ENCODE measurements at regions not wholly inside any gene's neighbourhood (a gene's known extent, or its start where the extent isn't known, plus 50 kb on each side); places are given as distances from the start of the nearest gene placed in this dataset.
A peak's percentile ranks its signal among the peaks of the same experiment; 100 is the strongest.

- Mint-ChIP-seq H3K4me1 (no peaks in the 10 kb centered on the region), H3K4me3 (no peak overlapping the region), H3K27ac (no peak overlapping the region), H3K9me3 (peaks cover 24% of the 10 kb centered on the region), H3K27me3 (no peaks in the 10 kb centered on the region), H3K36me3 (ENCODE audit: low read depth) (no peaks in the 10 kb centered on the region)
- ATAC-seq (replicated peaks), result peak; percentile 16
These were observed 205.4 kb upstream of the CDH2 start for GRCh38 chr18:28382215-28382879.

DNA sequence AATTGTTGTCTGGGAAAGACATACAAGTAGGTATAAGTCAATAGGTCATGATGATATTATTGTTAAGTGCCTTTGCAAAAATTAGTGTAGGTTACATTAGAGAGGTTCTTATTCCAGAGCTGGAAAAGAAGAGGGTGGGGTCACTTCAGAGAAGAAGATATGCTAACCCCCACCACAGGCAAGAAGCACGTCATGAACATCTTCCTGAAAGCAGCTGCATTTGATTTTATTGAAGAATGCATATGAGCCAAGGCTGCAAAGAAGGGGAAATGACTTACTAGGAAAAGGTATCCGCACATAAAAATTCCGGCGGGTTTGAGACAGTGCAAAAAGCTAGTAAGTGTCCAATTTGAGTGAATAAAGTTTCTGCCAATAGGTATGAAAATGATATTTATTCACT lies 195.3 kb upstream of the CDH2 start:
- no peak for ATAC-seq (replicated peaks)
- H3K27me3 Mint-ChIP-seq, result no peaks in the 10 kb centered on the region
- no peak overlapping the region for H3K27ac Mint-ChIP-seq
- H3K9me3 Mint-ChIP-seq, result peaks cover 5% of the 10 kb centered on the region
- H3K36me3 Mint-ChIP-seq (ENCODE audit: low read depth), result no peaks in the 10 kb centered on the region
- H3K4me3 Mint-ChIP-seq, result no peak overlapping the region
- no peaks in the 10 kb centered on the region for H3K4me1 Mint-ChIP-seq

GRCh38 chr18:28366676-28367075 lies 189.7 kb upstream of the CDH2 start:
- no peak overlapping the region for H3K27ac Mint-ChIP-seq
- no peaks in the 10 kb centered on the region for H3K4me1 Mint-ChIP-seq
- peaks cover 8% of the 10 kb centered on the region for H3K9me3 Mint-ChIP-seq
- ATAC-seq (replicated peaks), result no peak
- H3K27me3 Mint-ChIP-seq, result no peaks in the 10 kb centered on the region
- no peak overlapping the region for H3K4me3 Mint-ChIP-seq
- no peaks in the 10 kb centered on the region for H3K36me3 Mint-ChIP-seq (ENCODE audit: low read depth)

- no peaks in the 10 kb centered on the region for H3K4me1 Mint-ChIP-seq
- peaks cover 8% of the 10 kb centered on the region for H3K9me3 Mint-ChIP-seq
- no peaks in the 10 kb centered on the region for H3K36me3 Mint-ChIP-seq (ENCODE audit: low read depth)
- no peak overlapping the region for H3K27ac Mint-ChIP-seq
- no peak for ATAC-seq (replicated peaks)
- H3K27me3 Mint-ChIP-seq, result no peaks in the 10 kb centered on the region
- H3K4me3 Mint-ChIP-seq, result no peak overlapping the region
These were observed 188.5 kb upstream of the CDH2 start for GRCh38 chr18:28365411-28365831.

DNA sequence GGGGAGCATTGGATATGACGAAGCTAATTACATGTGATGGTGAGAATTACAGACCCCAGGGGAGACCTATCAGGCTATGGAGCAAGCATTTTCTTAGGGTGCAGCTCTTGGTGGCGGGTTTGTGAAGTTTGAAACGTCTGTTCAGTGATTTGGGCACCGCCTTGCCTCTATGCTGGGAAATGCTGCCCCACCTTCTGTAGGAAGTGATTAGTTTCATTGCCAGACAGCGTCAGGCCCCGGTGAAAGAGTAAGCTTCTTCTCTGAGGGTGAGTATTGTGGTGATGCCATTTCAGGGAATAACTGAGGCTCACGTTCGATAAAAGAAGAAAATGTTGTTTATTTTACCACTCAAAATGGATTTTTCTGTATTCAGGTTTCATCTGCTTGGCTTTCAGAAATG lies 186.2 kb upstream of the CDH2 start:
- H3K4me1 Mint-ChIP-seq, result no peaks in the 10 kb centered on the region
- no peak overlapping the region for H3K27ac Mint-ChIP-seq
- ATAC-seq (replicated peaks), result no peak
- no peaks in the 10 kb centered on the region for H3K36me3 Mint-ChIP-seq (ENCODE audit: low read depth)
- H3K27me3 Mint-ChIP-seq, result no peaks in the 10 kb centered on the region
- H3K9me3 Mint-ChIP-seq, result peaks cover 15% of the 10 kb centered on the region
- no peak overlapping the region for H3K4me3 Mint-ChIP-seq

DNA sequence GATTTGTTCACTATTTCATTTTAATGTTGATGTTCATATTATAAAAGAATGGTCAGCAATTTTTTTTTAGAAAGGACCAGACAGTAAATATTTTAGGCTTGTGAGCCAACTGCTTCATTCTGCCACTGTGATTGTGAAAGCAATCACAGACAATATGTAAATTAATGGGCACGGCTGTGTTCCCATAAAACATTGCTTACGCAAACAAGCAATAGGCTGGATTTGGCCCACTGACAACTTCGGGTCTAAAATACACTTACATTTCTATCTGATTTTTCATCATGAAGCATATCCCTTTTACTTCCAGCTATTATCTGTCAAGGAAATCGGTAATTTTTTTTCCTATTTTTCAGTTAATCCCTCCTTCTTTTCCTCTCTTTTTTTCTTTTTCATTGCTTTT lies 182.2 kb upstream of the CDH2 start:
- no peak for ATAC-seq (replicated peaks)
- no peak overlapping the region for H3K4me3 Mint-ChIP-seq
- H3K27me3 Mint-ChIP-seq, result no peaks in the 10 kb centered on the region
- H3K27ac Mint-ChIP-seq, result no peak overlapping the region
- H3K9me3 Mint-ChIP-seq, result peaks cover 23% of the 10 kb centered on the region
- no peaks in the 10 kb centered on the region for H3K4me1 Mint-ChIP-seq
- no peaks in the 10 kb centered on the region for H3K36me3 Mint-ChIP-seq (ENCODE audit: low read depth)

GRCh38 chr18:28357766-28358401 lies 181.0 kb upstream of the CDH2 start:
- no peak overlapping the region for H3K27ac Mint-ChIP-seq
- ATAC-seq (replicated peaks), result no peak
- no peaks in the 10 kb centered on the region for H3K27me3 Mint-ChIP-seq
- H3K9me3 Mint-ChIP-seq, result peaks cover 20% of the 10 kb centered on the region
- H3K36me3 Mint-ChIP-seq (ENCODE audit: low read depth), result no peaks in the 10 kb centered on the region
- H3K4me3 Mint-ChIP-seq, result no peak overlapping the region
- H3K4me1 Mint-ChIP-seq, result no peaks in the 10 kb centered on the region

- no peak for ATAC-seq (replicated peaks)
- Mint-ChIP-seq H3K27ac (no peak overlapping the region), H3K9me3 (peaks cover 16% of the 10 kb centered on the region), H3K4me3 (no peak overlapping the region), H3K36me3 (ENCODE audit: low read depth) (no peaks in the 10 kb centered on the region), H3K27me3 (no peaks in the 10 kb centered on the region), H3K4me1 (no peaks in the 10 kb centered on the region)
These were observed 173.9 kb upstream of the CDH2 start for GRCh38 chr18:28350821-28351220.

DNA sequence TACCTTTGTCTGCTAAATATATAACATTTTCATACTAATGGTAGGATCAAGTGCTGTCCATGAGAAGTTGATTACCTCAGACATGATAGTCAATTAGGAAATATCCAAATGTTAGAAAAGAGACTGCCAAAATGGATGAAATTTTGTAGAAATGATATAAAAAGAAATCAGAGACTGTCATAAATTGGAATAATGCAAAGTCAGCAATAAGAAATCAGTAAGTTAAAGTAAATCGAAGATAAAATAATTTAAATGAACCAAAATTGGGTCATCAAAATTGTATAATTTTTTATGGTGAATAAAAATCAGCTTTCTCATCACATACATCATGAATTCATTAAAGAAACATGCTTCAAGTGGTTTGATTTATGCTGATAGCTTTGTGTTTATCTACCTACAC lies 165.3 kb upstream of the CDH2 start:
- H3K4me3 Mint-ChIP-seq, result no peak overlapping the region
- no peaks in the 10 kb centered on the region for H3K4me1 Mint-ChIP-seq
- no peak overlapping the region for H3K27ac Mint-ChIP-seq
- no peaks in the 10 kb centered on the region for H3K36me3 Mint-ChIP-seq (ENCODE audit: low read depth)
- ATAC-seq (replicated peaks), result no peak
- no peaks in the 10 kb centered on the region for H3K27me3 Mint-ChIP-seq
- peaks cover 12% of the 10 kb centered on the region for H3K9me3 Mint-ChIP-seq

- Mint-ChIP-seq H3K4me1 (no peaks in the 10 kb centered on the region), H3K4me3 (no peak overlapping the region), H3K27me3 (no peaks in the 10 kb centered on the region), H3K36me3 (ENCODE audit: low read depth) (no peaks in the 10 kb centered on the region), H3K27ac (no peak overlapping the region), H3K9me3 (peaks cover 20% of the 10 kb centered on the region)
- no peak for ATAC-seq (replicated peaks)
These were observed 161.4 kb upstream of the CDH2 start for GRCh38 chr18:28338316-28338715.

DNA sequence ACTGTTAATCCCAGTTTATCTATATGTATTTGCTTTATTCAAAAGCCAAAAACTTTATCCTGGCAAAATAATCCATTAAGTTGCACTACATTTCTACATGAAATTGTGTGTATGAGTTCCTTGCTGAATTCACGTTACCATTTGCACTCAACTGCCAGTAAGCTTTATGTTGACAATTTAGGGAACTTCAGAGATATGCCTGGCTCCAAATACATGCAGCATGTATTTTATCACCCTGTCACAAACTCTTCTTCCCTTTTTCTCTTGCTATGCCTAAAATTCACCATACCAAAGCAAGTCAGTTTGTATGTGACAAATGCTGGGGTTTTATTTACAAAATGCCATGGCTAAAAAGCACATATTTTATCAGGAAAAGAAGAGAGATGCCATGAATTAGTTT lies 157.6 kb upstream of the CDH2 start:
- H3K4me3 Mint-ChIP-seq, result no peak overlapping the region
- no peak for ATAC-seq (replicated peaks)
- H3K4me1 Mint-ChIP-seq, result no peaks in the 10 kb centered on the region
- no peaks in the 10 kb centered on the region for H3K36me3 Mint-ChIP-seq (ENCODE audit: low read depth)
- H3K27ac Mint-ChIP-seq, result no peak overlapping the region
- peaks cover 15% of the 10 kb centered on the region for H3K9me3 Mint-ChIP-seq
- no peaks in the 10 kb centered on the region for H3K27me3 Mint-ChIP-seq

DNA sequence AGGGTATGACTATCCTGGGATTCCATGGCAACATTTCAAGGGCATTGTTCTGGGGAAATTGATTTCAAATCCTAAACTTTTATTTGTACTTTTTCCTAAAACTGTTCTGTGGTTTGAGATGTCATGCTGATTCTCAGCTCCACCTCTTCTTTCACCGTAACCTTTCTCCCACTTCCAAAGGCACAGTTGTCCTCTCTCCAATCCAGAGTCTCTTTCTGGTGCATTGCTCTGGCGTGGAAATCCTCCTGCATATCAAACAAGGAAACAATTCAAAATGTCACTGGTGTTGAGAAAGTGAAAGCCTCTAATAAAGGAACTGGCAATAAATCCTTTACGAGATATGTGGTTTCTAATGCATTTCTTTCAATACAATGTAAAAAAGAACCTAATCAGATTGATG lies 155.1 kb upstream of the CDH2 start:
- H3K27ac Mint-ChIP-seq, result no peak overlapping the region
- no peak for ATAC-seq (replicated peaks)
- no peaks in the 10 kb centered on the region for H3K36me3 Mint-ChIP-seq (ENCODE audit: low read depth)
- H3K9me3 Mint-ChIP-seq, result peaks cover 9% of the 10 kb centered on the region
- no peaks in the 10 kb centered on the region for H3K27me3 Mint-ChIP-seq
- no peak overlapping the region for H3K4me3 Mint-ChIP-seq
- no peaks in the 10 kb centered on the region for H3K4me1 Mint-ChIP-seq

GRCh38 chr18:28331551-28331950 lies 154.6 kb upstream of the CDH2 start:
- H3K36me3 Mint-ChIP-seq (ENCODE audit: low read depth), result no peaks in the 10 kb centered on the region
- H3K4me1 Mint-ChIP-seq, result no peaks in the 10 kb centered on the region
- ATAC-seq (replicated peaks), result no peak
- H3K9me3 Mint-ChIP-seq, result peaks cover 9% of the 10 kb centered on the region
- H3K27me3 Mint-ChIP-seq, result no peaks in the 10 kb centered on the region
- H3K27ac Mint-ChIP-seq, result no peak overlapping the region
- no peak overlapping the region for H3K4me3 Mint-ChIP-seq

- H3K9me3 Mint-ChIP-seq, result peaks cover 28% of the 10 kb centered on the region
- H3K36me3 Mint-ChIP-seq (ENCODE audit: low read depth), result no peaks in the 10 kb centered on the region
- ATAC-seq (replicated peaks), result no peak
- no peaks in the 10 kb centered on the region for H3K27me3 Mint-ChIP-seq
- no peak overlapping the region for H3K4me3 Mint-ChIP-seq
- H3K27ac Mint-ChIP-seq, result no peak overlapping the region
- H3K4me1 Mint-ChIP-seq, result no peaks in the 10 kb centered on the region
These were observed 136.7 kb upstream of the CDH2 start for GRCh38 chr18:28313602-28314001.

DNA sequence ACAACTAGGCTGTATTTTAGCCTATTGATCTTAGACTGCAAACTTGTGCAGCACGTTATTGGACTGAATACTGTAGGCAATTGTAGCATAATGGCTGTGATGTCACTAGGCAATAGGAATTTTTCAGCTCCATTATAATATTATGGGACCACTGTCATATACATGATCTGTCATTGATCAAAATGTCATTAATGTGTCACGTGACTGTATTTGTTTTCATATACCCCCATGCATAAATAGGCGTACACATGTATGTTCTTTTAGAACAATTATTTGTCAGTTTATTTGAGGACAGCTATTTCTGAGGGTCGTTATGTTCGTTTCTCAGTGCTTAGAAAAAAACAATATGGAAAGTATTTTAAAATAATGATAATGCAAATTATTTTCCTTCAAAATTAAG lies 111.9 kb upstream of the CDH2 start:
- Mint-ChIP-seq H3K4me1 (no peaks in the 10 kb centered on the region), H3K9me3 (peaks cover 15% of the 10 kb centered on the region), H3K27me3 (no peaks in the 10 kb centered on the region), H3K36me3 (ENCODE audit: low read depth) (no peaks in the 10 kb centered on the region), H3K27ac (no peak overlapping the region), H3K4me3 (no peak overlapping the region)
- ATAC-seq (replicated peaks), result no peak

Measured in activated T-helper 17 cell treated with anti-CD3 and anti-CD28 coated beads, Interleukin-2, amount 50 U/mL, for 72 hours (primary cell).